AG09309 (cell line): ENCODE measurements at regions not wholly inside any gene's neighbourhood (a gene's known extent, or its start where the extent isn't known, plus 50 kb on each side); places are given as distances from the start of the nearest gene placed in this dataset.

Source experiments
- DNase-seq: peaks from one replicate; pipeline ENCODE4 v3.0.0-alpha.2; 2010; ENCODE audit warnings: low read depth
- H3K4me3 ChIP-seq: 2 replicates; pipeline ENCODE4 v1.5.1; 2011; ENCODE audit warnings: mild to moderate bottlenecking, low read depth, low read length, moderate library complexity; ENCODE audit not compliant: control insufficient read depth
- CTCF ChIP-seq: IDR thresholded peaks from 2 replicates; pipeline ENCODE4 v1.5.1; 2011; ENCODE audit warnings: mild to moderate bottlenecking, low read depth, low read length, inconsistent platforms; ENCODE audit not compliant: insufficient read depth, control insufficient read depth; ENCODE audit errors: missing control alignments

- no peak overlapping the region for H3K4me3 ChIP-seq
- DNase-seq: no peak
- no peak for TF ChIP-seq CTCF
Observed at GRCh38 chr2:12642332-12642731, 74.4 kb upstream of the TRIB2 start.

GRCh38 chr2:12642859-12643258 lies 73.9 kb upstream of the TRIB2 start:
- DNase-seq: no peak
- TF ChIP-seq CTCF: no peak
- no peak overlapping the region for H3K4me3 ChIP-seq

- DNase-seq: no peak
- H3K4me3 ChIP-seq: no peak overlapping the region
- no peak for TF ChIP-seq CTCF
Observed at GRCh38 chr2:12649602-12650400, 66.9 kb upstream of the TRIB2 start.

- TF ChIP-seq CTCF: no peak
Observed at GRCh38 chr2:12651641-12652040, 65.1 kb upstream of the TRIB2 start.

GRCh38 chr2:12652723-12653122 lies 64.0 kb upstream of the TRIB2 start:
- no peak for TF ChIP-seq CTCF

More at GRCh38 chr2:12651641-12652040, 65.1 kb upstream of the TRIB2 start:
- DNase-seq: no peak
- no peak overlapping the region for H3K4me3 ChIP-seq

GRCh38 chr2:12657560-12657959 lies 59.2 kb upstream of the TRIB2 start:
- DNase-seq: no peak
- no peak for TF ChIP-seq CTCF
- H3K4me3 ChIP-seq: no peak overlapping the region

More at GRCh38 chr2:12652723-12653122, 64.0 kb upstream of the TRIB2 start:
- H3K4me3 ChIP-seq: no peak overlapping the region
- no peak for DNase-seq
